ENCODE measurements at regions not wholly inside any gene's neighbourhood (a gene's known extent, or its start where the extent isn't known, plus 50 kb on each side); places are given as distances from the start of the nearest gene placed in this dataset.

GRCh38 chr18:47689371-47689770 is 241.1 kb downstream of the SMAD2 start (continued):
- no peak for TF ChIP-seq THRA (CRISPR knock-in tag; IDR thresholded peaks at IDR 0.05; ENCODE audit: borderline replicate concordance)
- no peak for TF ChIP-seq ZNF280D (CRISPR knock-in tag; IDR thresholded peaks at IDR 0.05)

- no TSS peak for BruUV-seq (replicated peaks)
- FAIRE-seq (no peak), DNase-seq (ENCODE audit: low spot score) (no peak), ATAC-seq (no peak)
- Histone ChIP-seq H3K4me3 (replicated peaks in 1 of 3; ENCODE audit: insufficient read depth in 1 of 3, low read depth in 2 of 3, low read length in 3 of 3) (no peak overlapping the region), H3K36me3 (replicated peaks in 1 of 2; ENCODE audit: control insufficient read depth in 1 of 2, insufficient read depth in 2 of 2, low read length in 2 of 2) (no peaks in the 10 kb centered on the region), H3K4me1 (ENCODE audit: insufficient read depth, low read length) (no peaks in the 10 kb centered on the region), H3K27ac (ENCODE audit: extremely low read length, insufficient read depth, low read length) (no peak overlapping the region), H3K9me3 (ENCODE audit: low read length) (no peaks in the 10 kb centered on the region), H3K79me2 (ENCODE audit: insufficient read depth, low read length) (no peaks in the 10 kb centered on the region), H3K27me3 (ENCODE audit: control insufficient read depth in 1 of 2, insufficient read depth in 2 of 2, low read length in 2 of 2) (no peaks in the 10 kb centered on the region; a peak in 2 of 5 replicates), H4K20me1 (ENCODE audit: insufficient read depth, low read length) (no peaks in the 10 kb centered on the region), H3K9ac (ENCODE audit: insufficient read depth, low read depth, low read length) (no peak overlapping the region), H3K4me2 (ENCODE audit: low read depth, low read length) (no peak overlapping the region), H2AFZ (ENCODE audit: low read length) (no peak overlapping the region)
- intact Hi-C loops (cut with micrococcal nuclease; ENCODE audit: unreplicated experiment) (no loop called here), in situ Hi-C loops (cut with HindIII; ENCODE audit: extremely low pct_ligation_motif_present, low pct_unique_long_range_greater_than_20kb) (no loop called here)
- TF ChIP-seq HIC2 (CRISPR knock-in tag; IDR thresholded peaks at IDR 0.05; ENCODE audit: low read depth) (no peak), EHMT2 (IDR thresholded peaks at IDR 0.05; ENCODE audit: borderline replicate concordance, low read depth, low read length) (no peak), CENPBD1 (CRISPR knock-in tag; IDR thresholded peaks at IDR 0.05; ENCODE audit: borderline replicate concordance, low read depth) (no peak)
- CTCF ChIA-PET (ENCODE audit: low intra/inter-chr PET ratio, low total read pairs), result no interaction called here
- WGBS (ENCODE audit: low lambda C conversion rate), result 2% methylated on average over 2 of the region's 2 CpGs
- POLR2A ChIA-PET, result no interaction called here
These were observed 243.7 kb downstream of the SMAD2 start for GRCh38 chr18:47686806-47687205.
